A673 (cell line): ENCODE measurements at regions not wholly inside any gene's neighbourhood (a gene's known extent, or its start where the extent isn't known, plus 50 kb on each side); places are given as distances from the start of the nearest gene placed in this dataset.
A peak's percentile ranks its signal among the peaks of the same experiment; 100 is the strongest.

Experiments used
- BruUV-seq: library from RNA; stranded (reverse); fragments of 400-500 nt; replicated peaks from 2 replicates; lab custom pipeline; 2021; lab: Mats Ljungman, UMichigan
- CTCF ChIA-PET: fragments of 300-600 bp; sonication (Branson Sonifier 250); formaldehyde crosslinking; loops from one replicate; lab custom pipeline; 2022; ENCODE audit warnings: antibody characterized with exemption; lab: Charles Lee
- POLR2A ChIA-PET: fragments of 300-600 bp; sonication (Branson Sonifier 250); formaldehyde crosslinking; loops from one replicate; lab custom pipeline; 2022; ENCODE audit warnings: antibody characterized with exemption; ENCODE audit not compliant: low non-redundant PET; lab: Charles Lee
- DNase-seq: peaks from one replicate; pipeline ENCODE4 v3.0.0-alpha.2; 2015; ENCODE audit warnings: low spot score
- H3K27ac ChIP-seq: fragments of 200-600 bp; sonication (generic); 2 replicates; pipeline ENCODE4 v1.5.1; 2016; ENCODE audit warnings: mixed run types, low read depth, mild to moderate bottlenecking, mixed read lengths, antibody characterized with exemption, low read length; ENCODE audit not compliant: poor library complexity, severe bottlenecking
- H3K27me3 ChIP-seq: fragments of 200-600 bp; sonication (generic); replicated peaks from 2 replicates; pipeline ENCODE4 v1.6.1; 2017; ENCODE audit warnings: mixed run types, low read depth, mild to moderate bottlenecking, mixed read lengths, antibody characterized with exemption, low read length; ENCODE audit not compliant: insufficient read depth, poor library complexity
- H3K36me3 ChIP-seq: fragments of 200-600 bp; sonication (generic); 2 replicates; pipeline ENCODE4 v1.6.1; 2016; ENCODE audit warnings: mixed run types, mild to moderate bottlenecking, mixed read lengths, antibody characterized with exemption, low read length; ENCODE audit not compliant: insufficient read depth, poor library complexity, severe bottlenecking
- H3K4me1 ChIP-seq: fragments of 200-600 bp; sonication (generic); 2 replicates; pipeline ENCODE4 v1.6.1; 2017; ENCODE audit warnings: mixed run types, mild to moderate bottlenecking, mixed read lengths, antibody characterized with exemption, low read length; ENCODE audit not compliant: insufficient read depth, poor library complexity, severe bottlenecking
- H3K4me3 ChIP-seq: fragments of 200-600 bp; sonication (generic); 2 replicates; pipeline ENCODE4 v1.5.1; 2016; ENCODE audit warnings: low read depth, mixed run types, mild to moderate bottlenecking, mixed read lengths, low read length; ENCODE audit not compliant: poor library complexity, severe bottlenecking
- H3K9me3 ChIP-seq: fragments of 200-600 bp; sonication (generic); 2 replicates; pipeline ENCODE4 v1.6.1; 2016; ENCODE audit warnings: mixed run types, low read depth, mild to moderate bottlenecking, mixed read lengths, antibody characterized with exemption, low read length; ENCODE audit not compliant: poor library complexity, severe bottlenecking
- CTCF ChIP-seq: fragments of 300-800, 200-600 bp; sonication (generic); conservative IDR thresholded peaks from 2 replicates; pipeline ENCODE4 v1.5.1; 2017; ENCODE audit warnings: low read depth, mild to moderate bottlenecking, antibody characterized with exemption, low read length, moderate library complexity, mixed read lengths
- EZH2 ChIP-seq: fragments of 200-600 bp; sonication (generic); IDR thresholded peaks from 2 replicates; pipeline ENCODE4 v1.6.1; 2017; ENCODE audit warnings: borderline replicate concordance, low read depth, mild to moderate bottlenecking, mixed read lengths, antibody characterized with exemption, low read length; ENCODE audit not compliant: poor library complexity, severe bottlenecking
- intact Hi-C: fragments of 100-400 bp; cut with micrococcal nuclease; formaldehyde crosslinking; loops from one replicate; pipeline ENCODE4 v1.10.0; 2022; ENCODE audit not compliant: unreplicated experiment

- intact Hi-C loops = no loop called here
- Histone ChIP-seq H3K4me1 (no peaks in the 10 kb centered on the region), H3K36me3 (no peaks in the 10 kb centered on the region), H3K4me3 (no peak overlapping the region), H3K27me3 (peaks cover 24% of the 10 kb centered on the region), H3K27ac (no peak overlapping the region), H3K9me3 (no peaks in the 10 kb centered on the region)
- no TSS peak for BruUV-seq
- TF ChIP-seq EZH2 (no peak), CTCF (no peak)
- peak; percentile 43 for DNase-seq
- CTCF ChIA-PET = no interaction called here
- POLR2A ChIA-PET = interaction anchor here (0.6 kb wide), 1 partner anchor 18 kb away, joined by 4 read pairs; no protein-coding TSS in a partner anchor
Observed at GRCh38 chr12:13293096-13293495, 96.6 kb downstream of the EMP1 start.

- Histone ChIP-seq H3K4me3 (no peak overlapping the region), H3K9me3 (no peaks in the 10 kb centered on the region), H3K27ac (no peak overlapping the region), H3K27me3 (peaks cover 3% of the 10 kb centered on the region), H3K4me1 (no peaks in the 10 kb centered on the region), H3K36me3 (no peaks in the 10 kb centered on the region)
- intact Hi-C loops = no loop called here
- ChIA-PET POLR2A (no interaction called here), CTCF (no interaction called here)
- no peak for DNase-seq
- BruUV-seq = no TSS peak
- no peak for TF ChIP-seq CTCF
Observed at GRCh38 chr12:13289653-13290289, 93.2 kb downstream of the EMP1 start.

GRCh38 chr12:13288937-13289652 lies 92.6 kb downstream of the EMP1 start:
- no TSS peak for BruUV-seq
- Histone ChIP-seq H3K27me3 (peaks cover 8% of the 10 kb centered on the region), H3K9me3 (no peaks in the 10 kb centered on the region), H3K27ac (no peak overlapping the region), H3K4me3 (no peak overlapping the region), H3K4me1 (no peaks in the 10 kb centered on the region), H3K36me3 (no peaks in the 10 kb centered on the region)
- CTCF ChIA-PET = no interaction called here
- intact Hi-C loops = no loop called here
- POLR2A ChIA-PET = no interaction called here
- no peak for TF ChIP-seq EZH2
- no peak for TF ChIP-seq CTCF
- no peak for DNase-seq
